ENCODE measurements at regions not wholly inside any gene's neighbourhood (a gene's known extent, or its start where the extent isn't known, plus 50 kb on each side); places are given as distances from the start of the nearest gene placed in this dataset.

DNA sequence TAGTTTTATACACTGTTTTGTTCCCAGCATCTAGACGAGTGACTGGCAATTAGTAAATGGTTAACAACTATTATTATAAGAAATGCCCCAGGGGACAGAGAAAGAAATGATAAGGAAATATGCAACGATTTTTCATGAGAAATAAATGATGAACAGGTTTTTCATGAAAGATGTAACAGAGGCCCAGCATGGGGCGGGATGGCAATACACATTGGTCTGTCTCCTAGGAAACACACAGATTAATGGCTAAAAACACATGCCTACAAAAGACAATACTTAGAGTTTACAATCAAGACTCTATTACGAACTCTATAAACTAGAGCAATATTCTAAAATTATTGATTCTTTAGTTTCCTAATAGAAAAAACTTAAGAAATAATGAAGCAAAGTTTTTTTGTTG is 441.5 kb upstream of the CDH9 start:
- H3K4me3 ChIP-seq (ENCODE audit: low read depth in 1 of 3, low read length in 3 of 3) = no peak overlapping the region
- WGBS, 3 donors = 22 to 63% (median 45%) methylated on average over 4 of the region's 4 CpGs
- no peaks in the 10 kb centered on the region for H3K27me3 ChIP-seq (ENCODE audit: control insufficient read depth in 3 of 3, insufficient read depth in 3 of 3, low read length in 3 of 3)
- H3K36me3 ChIP-seq (ENCODE audit: control insufficient read depth in 3 of 3, insufficient read depth in 2 of 3, low read depth in 1 of 3, low read length in 3 of 3) = no peaks in the 10 kb centered on the region
- peaks cover 0 to 12% of the 10 kb centered on the region in 2 donors for H3K9me3 ChIP-seq (ENCODE audit: control insufficient read depth in 2 of 2, insufficient read depth in 1 of 2, low read depth in 1 of 2, low read length in 1 of 2)
- H3K4me1 ChIP-seq (ENCODE audit: control insufficient read depth in 3 of 3, insufficient read depth in 2 of 3, low read depth in 1 of 3, low read length in 2 of 3) = no peaks in the 10 kb centered on the region
- FAIRE-seq = no peak
- H3K27ac ChIP-seq (ENCODE audit: low read depth in 1 of 3, low read length in 2 of 3) = no peak overlapping the region
- DNase-seq = peak in 1 of 2 donors; percentile 21

DNA sequence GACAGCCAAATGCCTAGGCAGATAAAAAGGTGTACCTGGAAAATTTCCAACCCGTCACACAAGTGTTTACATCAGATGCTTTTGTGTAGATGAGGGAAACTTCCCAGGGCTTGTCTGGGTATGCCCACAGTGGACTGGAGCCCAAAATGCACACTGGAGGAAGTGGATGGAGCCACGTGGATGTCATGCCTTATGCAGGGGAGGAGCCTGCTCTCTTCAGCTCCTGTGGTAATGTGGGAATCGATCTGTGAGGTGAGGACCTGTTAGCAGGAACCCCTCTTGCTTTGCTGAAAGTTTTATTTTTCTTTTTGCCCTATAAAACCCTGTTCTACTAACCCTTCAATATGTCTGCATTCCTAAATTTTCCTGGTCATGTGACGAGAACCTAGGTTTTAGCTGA is 439.2 kb upstream of the CDH9 start:
- Histone ChIP-seq H3K9me3 (ENCODE audit: control insufficient read depth in 2 of 2, insufficient read depth in 1 of 2, low read depth in 1 of 2, low read length in 1 of 2) (peaks cover 0 to 12% of the 10 kb centered on the region in 2 donors), H3K27ac (ENCODE audit: low read depth in 1 of 3, low read length in 2 of 3) (no peak overlapping the region), H3K4me1 (ENCODE audit: control insufficient read depth in 3 of 3, insufficient read depth in 2 of 3, low read depth in 1 of 3, low read length in 2 of 3) (no peaks in the 10 kb centered on the region), H3K4me3 (ENCODE audit: low read depth in 1 of 3, low read length in 3 of 3) (no peak overlapping the region), H3K36me3 (ENCODE audit: control insufficient read depth in 3 of 3, insufficient read depth in 2 of 3, low read depth in 1 of 3, low read length in 3 of 3) (no peaks in the 10 kb centered on the region), H3K27me3 (ENCODE audit: control insufficient read depth in 3 of 3, insufficient read depth in 3 of 3, low read length in 3 of 3) (no peaks in the 10 kb centered on the region)
- DNase-seq (no peak), FAIRE-seq (no peak)
- 54 to 67% (median 54%) methylated on average over 4 of the region's 4 CpGs for WGBS, 3 donors

- Histone ChIP-seq H3K9me3 (ENCODE audit: control insufficient read depth in 2 of 2, insufficient read depth in 1 of 2, low read depth in 1 of 2, low read length in 1 of 2) (peaks cover 0 to 12% of the 10 kb centered on the region in 2 donors), H3K27ac (ENCODE audit: low read depth in 1 of 3, low read length in 2 of 3) (no peak overlapping the region), H3K4me3 (ENCODE audit: low read depth in 1 of 3, low read length in 3 of 3) (no peak overlapping the region), H3K27me3 (ENCODE audit: control insufficient read depth in 3 of 3, insufficient read depth in 3 of 3, low read length in 3 of 3) (no peaks in the 10 kb centered on the region), H3K4me1 (ENCODE audit: control insufficient read depth in 3 of 3, insufficient read depth in 2 of 3, low read depth in 1 of 3, low read length in 2 of 3) (no peaks in the 10 kb centered on the region), H3K36me3 (ENCODE audit: control insufficient read depth in 3 of 3, insufficient read depth in 2 of 3, low read depth in 1 of 3, low read length in 3 of 3) (no peaks in the 10 kb centered on the region)
- DNase-seq = no peak
- WGBS, 3 donors = 73 to 81% (median 74%) methylated on average over 2 of the region's 2 CpGs
- no peak for FAIRE-seq
Observed at GRCh38 chr5:27476356-27476988, 438.1 kb upstream of the CDH9 start.

DNA sequence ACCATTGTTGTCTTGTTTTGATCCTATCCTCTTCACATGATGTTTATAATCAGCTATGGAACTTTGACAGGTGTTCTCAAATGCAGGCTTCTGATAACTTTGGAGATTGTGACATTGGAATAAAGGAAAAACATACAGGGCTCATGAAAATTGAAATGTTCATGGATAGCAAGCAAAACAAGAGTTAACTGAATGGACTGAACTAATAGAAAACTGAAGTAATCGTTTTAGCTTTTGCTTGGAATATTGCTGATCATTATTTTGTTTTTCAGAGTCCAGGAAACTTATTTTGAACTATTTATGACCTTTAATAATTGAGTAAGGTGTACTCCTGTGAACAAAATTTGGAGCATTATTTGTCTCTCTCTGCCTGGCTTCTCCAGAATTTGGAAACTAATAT is 436.7 kb upstream of the CDH9 start:
- no peaks in the 10 kb centered on the region for H3K4me1 ChIP-seq (ENCODE audit: control insufficient read depth in 3 of 3, insufficient read depth in 2 of 3, low read depth in 1 of 3, low read length in 2 of 3)
- peaks cover 0 to 12% of the 10 kb centered on the region in 2 donors for H3K9me3 ChIP-seq (ENCODE audit: control insufficient read depth in 2 of 2, insufficient read depth in 1 of 2, low read depth in 1 of 2, low read length in 1 of 2)
- WGBS, 3 donors = 30 to 49% (median 35%) methylated on average over 1 of the region's 1 CpG
- H3K4me3 ChIP-seq (ENCODE audit: low read depth in 1 of 3, low read length in 3 of 3) = no peak overlapping the region
- no peaks in the 10 kb centered on the region for H3K27me3 ChIP-seq (ENCODE audit: control insufficient read depth in 3 of 3, insufficient read depth in 3 of 3, low read length in 3 of 3)
- no peak overlapping the region for H3K27ac ChIP-seq (ENCODE audit: low read depth in 1 of 3, low read length in 2 of 3)
- no peaks in the 10 kb centered on the region for H3K36me3 ChIP-seq (ENCODE audit: control insufficient read depth in 3 of 3, insufficient read depth in 2 of 3, low read depth in 1 of 3, low read length in 3 of 3)
- DNase-seq (no peak), FAIRE-seq (no peak)

DNA sequence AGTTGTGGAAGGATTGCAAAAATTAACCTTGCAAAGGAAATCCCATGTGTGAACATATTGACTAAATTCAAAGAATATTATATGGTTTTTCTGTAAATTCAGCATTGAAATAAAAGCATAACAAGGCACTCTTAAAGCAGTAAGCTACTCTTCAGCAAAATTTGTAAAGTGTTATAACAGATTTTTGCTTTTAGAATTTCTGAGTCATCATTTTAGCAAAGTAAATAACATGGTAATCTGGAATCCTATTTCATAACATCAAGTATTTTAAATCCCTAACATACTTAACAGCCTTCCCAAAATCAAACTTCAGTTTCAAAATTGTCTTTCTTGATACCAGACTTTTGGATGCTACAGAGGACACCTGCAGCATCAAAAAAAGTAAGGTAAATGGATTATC is 436.0 kb upstream of the CDH9 start:
- Histone ChIP-seq H3K27ac (ENCODE audit: low read depth in 1 of 3, low read length in 2 of 3) (no peak overlapping the region), H3K36me3 (ENCODE audit: control insufficient read depth in 3 of 3, insufficient read depth in 2 of 3, low read depth in 1 of 3, low read length in 3 of 3) (no peaks in the 10 kb centered on the region), H3K4me3 (ENCODE audit: low read depth in 1 of 3, low read length in 3 of 3) (no peak overlapping the region), H3K4me1 (ENCODE audit: control insufficient read depth in 3 of 3, insufficient read depth in 2 of 3, low read depth in 1 of 3, low read length in 2 of 3) (no peaks in the 10 kb centered on the region), H3K27me3 (ENCODE audit: control insufficient read depth in 3 of 3, insufficient read depth in 3 of 3, low read length in 3 of 3) (no peaks in the 10 kb centered on the region), H3K9me3 (ENCODE audit: control insufficient read depth in 2 of 2, insufficient read depth in 1 of 2, low read depth in 1 of 2, low read length in 1 of 2) (peaks cover 0 to 12% of the 10 kb centered on the region in 2 donors)
- no peak for FAIRE-seq
- no peak for DNase-seq

- FAIRE-seq (no peak), DNase-seq (no peak)
- Histone ChIP-seq H3K27me3 (ENCODE audit: control insufficient read depth in 3 of 3, insufficient read depth in 3 of 3, low read length in 3 of 3) (no peaks in the 10 kb centered on the region), H3K27ac (ENCODE audit: low read depth in 1 of 3, low read length in 2 of 3) (no peak overlapping the region), H3K4me1 (ENCODE audit: control insufficient read depth in 3 of 3, insufficient read depth in 2 of 3, low read depth in 1 of 3, low read length in 2 of 3) (no peaks in the 10 kb centered on the region), H3K36me3 (ENCODE audit: control insufficient read depth in 3 of 3, insufficient read depth in 2 of 3, low read depth in 1 of 3, low read length in 3 of 3) (no peaks in the 10 kb centered on the region), H3K4me3 (ENCODE audit: low read depth in 1 of 3, low read length in 3 of 3) (no peak overlapping the region), H3K9me3 (ENCODE audit: control insufficient read depth in 2 of 2, insufficient read depth in 1 of 2, low read depth in 1 of 2, low read length in 1 of 2) (peaks cover 0 to 12% of the 10 kb centered on the region in 2 donors)
- 61 to 86% (median 72%) methylated on average over 2 of the region's 2 CpGs for WGBS, 3 donors
Observed at GRCh38 chr5:27474047-27474309, 435.6 kb upstream of the CDH9 start.

DNA sequence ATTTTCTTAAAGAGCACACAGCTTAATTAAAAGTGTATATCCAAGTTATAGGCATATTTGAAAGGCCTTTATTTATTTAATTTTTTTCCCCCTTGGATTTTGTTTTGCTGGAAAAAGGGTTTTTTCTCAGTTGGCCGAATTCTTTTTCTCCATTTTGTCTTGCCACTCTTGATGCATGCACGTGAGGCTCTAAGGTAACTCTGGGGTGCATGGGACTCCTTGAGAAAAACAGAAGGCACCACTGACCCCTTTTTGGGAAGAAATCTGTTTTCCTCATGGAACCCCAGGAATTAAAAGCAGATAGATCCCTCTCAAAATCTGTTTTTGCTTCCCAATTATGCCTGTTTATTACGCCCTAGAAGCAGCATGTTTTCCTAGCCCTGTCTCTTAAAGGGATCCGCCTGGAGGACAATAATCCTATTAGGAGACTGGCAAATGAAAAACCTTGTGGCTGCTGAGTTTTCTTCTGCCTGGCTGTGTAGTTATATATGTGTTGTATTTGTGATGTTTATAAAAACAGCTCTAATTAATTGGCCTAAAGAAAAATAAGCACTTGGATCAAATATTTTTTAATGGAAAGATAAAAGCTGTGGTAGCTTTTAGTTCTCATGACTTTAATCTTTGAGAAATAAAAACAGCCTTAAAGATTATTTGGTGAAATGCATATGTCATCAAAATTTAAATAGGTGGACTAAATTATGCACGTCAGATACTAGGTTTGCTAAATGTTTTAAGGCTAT is 435.1 kb upstream of the CDH9 start:
- Histone ChIP-seq H3K4me1 (ENCODE audit: control insufficient read depth in 3 of 3, insufficient read depth in 2 of 3, low read depth in 1 of 3, low read length in 2 of 3) (no peaks in the 10 kb centered on the region), H3K36me3 (ENCODE audit: control insufficient read depth in 3 of 3, insufficient read depth in 2 of 3, low read depth in 1 of 3, low read length in 3 of 3) (no peaks in the 10 kb centered on the region), H3K9me3 (ENCODE audit: control insufficient read depth in 2 of 2, insufficient read depth in 1 of 2, low read depth in 1 of 2, low read length in 1 of 2) (peaks cover 0 to 12% of the 10 kb centered on the region in 2 donors), H3K27me3 (ENCODE audit: control insufficient read depth in 3 of 3, insufficient read depth in 3 of 3, low read length in 3 of 3) (no peaks in the 10 kb centered on the region), H3K4me3 (ENCODE audit: low read depth in 1 of 3, low read length in 3 of 3) (no peak overlapping the region), H3K27ac (ENCODE audit: low read depth in 1 of 3, low read length in 2 of 3) (no peak overlapping the region)
- whole genome bisulfite sequencing, 3 donors = 76 to 80% (median 78%) methylated on average over 5 of the region's 5 CpGs
- FAIRE-seq (no peak), DNase-seq (no peak)

DNA sequence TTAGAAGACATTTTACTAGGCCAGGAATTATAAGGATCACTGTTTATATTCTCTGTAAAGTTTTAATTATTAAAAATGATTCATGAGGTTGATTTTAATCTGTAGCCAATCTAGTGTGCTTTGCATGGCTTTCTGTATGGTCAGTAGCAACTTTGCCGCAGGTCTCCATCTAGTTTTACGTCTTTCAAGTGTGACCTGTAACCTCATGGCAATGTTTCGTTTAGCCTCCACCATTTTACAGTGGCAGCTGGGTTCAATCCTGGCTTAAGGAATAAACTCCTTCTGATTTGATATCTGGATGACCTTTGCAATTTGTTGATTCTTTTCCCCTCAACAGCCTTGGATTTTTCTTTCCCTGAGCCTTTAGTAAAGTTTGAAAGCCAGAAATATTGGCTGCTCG is 434.5 kb upstream of the CDH9 start:
- H3K36me3 ChIP-seq (ENCODE audit: control insufficient read depth in 3 of 3, insufficient read depth in 2 of 3, low read depth in 1 of 3, low read length in 3 of 3) = no peaks in the 10 kb centered on the region
- no peak for FAIRE-seq
- no peaks in the 10 kb centered on the region for H3K27me3 ChIP-seq (ENCODE audit: control insufficient read depth in 3 of 3, insufficient read depth in 3 of 3, low read length in 3 of 3)
- no peak overlapping the region for H3K4me3 ChIP-seq (ENCODE audit: low read depth in 1 of 3, low read length in 3 of 3)
- no peaks in the 10 kb centered on the region for H3K4me1 ChIP-seq (ENCODE audit: control insufficient read depth in 3 of 3, insufficient read depth in 2 of 3, low read depth in 1 of 3, low read length in 2 of 3)
- no peak for DNase-seq
- H3K27ac ChIP-seq (ENCODE audit: low read depth in 1 of 3, low read length in 2 of 3) = no peak overlapping the region
- peaks cover 0 to 12% of the 10 kb centered on the region in 2 donors for H3K9me3 ChIP-seq (ENCODE audit: control insufficient read depth in 2 of 2, insufficient read depth in 1 of 2, low read depth in 1 of 2, low read length in 1 of 2)
- 57 to 68% (median 63%) methylated on average over 4 of the region's 4 CpGs for whole genome bisulfite sequencing, 3 donors

Data from small intestine (tissue), 7 donors.